Liver (tissue), 8 donors: ENCODE measurements at regions not wholly inside any gene's neighbourhood (a gene's known extent, or its start where the extent isn't known, plus 50 kb on each side); places are given as distances from the start of the nearest gene placed in this dataset.

Experiments used
- DNase-seq: peaks from one replicate; pipeline ENCODE4 v3.0.0-alpha.2; 2017; ENCODE audit warnings: low spot score
- H3K27ac ChIP-seq, 2 donors: one replicate each; pipeline ENCODE4 v1.7.0; 2013; ENCODE audit warnings: inconsistent platforms in 2 of 2, low read length in 2 of 2, control low read depth in 1 of 2, low read depth in 1 of 2, mild to moderate bottlenecking in 1 of 2
- H3K27me3 ChIP-seq, 4 donors: one replicate each; pipeline versions ENCODE4 v1.6.1 to v1.7.0; 2013; ENCODE audit warnings: low read length in 3 of 4, inconsistent platforms in 1 of 4, mild to moderate bottlenecking in 1 of 4, moderate library complexity in 1 of 4; ENCODE audit not compliant: control insufficient read depth in 4 of 4, insufficient read depth in 4 of 4
- H3K36me3 ChIP-seq, 4 donors: one replicate each; pipeline versions ENCODE4 v1.6.1 to v1.7.0; 2013; ENCODE audit warnings: low read length in 3 of 4, mild to moderate bottlenecking in 3 of 4, low read depth in 1 of 4, moderate library complexity in 1 of 4; ENCODE audit not compliant: control insufficient read depth in 4 of 4, insufficient read depth in 3 of 4
- H3K4me1 ChIP-seq, 4 donors: one replicate each; pipeline versions ENCODE4 v1.6.1 to v1.7.0; 2013; ENCODE audit warnings: low read length in 3 of 4, mild to moderate bottlenecking in 3 of 4, moderate library complexity in 1 of 4; ENCODE audit not compliant: control insufficient read depth in 4 of 4, insufficient read depth in 4 of 4
- H3K4me3 ChIP-seq, 3 donors: one replicate each; pipeline versions ENCODE4 v1.6.1 to v1.7.0; 2013; ENCODE audit warnings: low read length in 3 of 3, control low read depth in 1 of 3, low read depth in 1 of 3, mild to moderate bottlenecking in 1 of 3
- H3K9ac ChIP-seq, 2 donors: one replicate each; pipeline ENCODE4 v1.7.0; 2013; ENCODE audit warnings: low read length in 2 of 2, mild to moderate bottlenecking in 2 of 2, moderate library complexity in 2 of 2, control low read depth in 1 of 2, low read depth in 1 of 2
- H3K9me3 ChIP-seq, 4 donors: one replicate each; pipeline versions ENCODE4 v1.6.1 to v1.7.0; 2013; ENCODE audit warnings: low read length in 3 of 4; ENCODE audit not compliant: control insufficient read depth in 4 of 4
- ATF3 ChIP-seq: IDR thresholded peaks from 2 replicates; pipeline ENCODE4 v1.6.1; 2016; ENCODE audit warnings: antibody characterized with exemption
- CTCF ChIP-seq: fragments of 150-350 bp; IDR thresholded peaks from 2 replicates; pipeline ENCODE4 v1.5.1; 2017; ENCODE audit warnings: improper control_type of control experiment, low read depth, low read length; ENCODE audit not compliant: missing input control
- EGR1 ChIP-seq, 2 donors: IDR thresholded peaks; 2 replicates each; pipeline ENCODE4 v1.6.1; 2016 to 2018; ENCODE audit warnings: antibody characterized with exemption in 2 of 2, low read depth in 2 of 2
- FOXA1 ChIP-seq: IDR thresholded peaks from 2 replicates; pipeline ENCODE4 v1.6.1; 2016; ENCODE audit warnings: antibody characterized with exemption
- FOXA2 ChIP-seq: IDR thresholded peaks from 2 replicates; pipeline ENCODE4 v1.6.1; 2016; ENCODE audit warnings: antibody characterized with exemption
- GABPA ChIP-seq, 2 donors: IDR thresholded peaks in 1 of 2; conservative IDR thresholded peaks in 1 of 2; 2 replicates each; pipeline ENCODE4 v1.6.1; 2016; ENCODE audit warnings: antibody characterized with exemption in 2 of 2, mild to moderate bottlenecking in 1 of 2, moderate library complexity in 1 of 2
- HNF4A ChIP-seq, 2 donors: conservative IDR thresholded peaks; 2 replicates each; pipeline ENCODE4 v1.6.1; 2016; ENCODE audit warnings: antibody characterized with exemption in 2 of 2, mild to moderate bottlenecking in 2 of 2
- HNF4G ChIP-seq: IDR thresholded peaks from 2 replicates; pipeline ENCODE4 v1.6.1; 2016; ENCODE audit warnings: antibody characterized with exemption
- JUND ChIP-seq, 2 donors: IDR thresholded peaks; 2 replicates each; pipeline ENCODE4 v1.6.1; 2016; ENCODE audit warnings: antibody characterized with exemption in 2 of 2
- NR2F2 ChIP-seq: IDR thresholded peaks from 2 replicates; pipeline ENCODE4 v1.6.1; 2016; ENCODE audit warnings: antibody characterized with exemption
- RAD21 ChIP-seq, 2 donors: IDR thresholded peaks; 2 replicates each; pipeline ENCODE4 v1.6.1; 2016; ENCODE audit warnings: antibody characterized with exemption in 2 of 2, mild to moderate bottlenecking in 2 of 2
- RXRA ChIP-seq, 2 donors: IDR thresholded peaks; 2 replicates each; pipeline ENCODE4 v1.6.1; 2017 to 2018; ENCODE audit warnings: antibody characterized with exemption in 2 of 2, mild to moderate bottlenecking in 1 of 2
- SP1 ChIP-seq: IDR thresholded peaks from 2 replicates; pipeline ENCODE4 v1.6.1; 2018; ENCODE audit warnings: antibody characterized with exemption, mild to moderate bottlenecking
- TAF1 ChIP-seq: conservative IDR thresholded peaks from 2 replicates; pipeline ENCODE4 v1.6.1; 2016; ENCODE audit warnings: antibody characterized with exemption, mild to moderate bottlenecking
- ZBTB33 ChIP-seq: IDR thresholded peaks from 2 replicates; pipeline ENCODE4 v1.6.1; 2016; ENCODE audit warnings: antibody characterized with exemption
- WGBS: extraction: QIAGEN DNeasy Blood & Tissue Kit; methylation state at CpG from one replicate; pipeline ENCODE4 v1.1.7; 2013; 5-methylcytosine and 5-hydroxymethylcytosine counted together
- TF ChIP-seq, protein P1 (sequence below): IDR thresholded peaks from 2 replicates; pipeline ENCODE4 v1.6.1; 2016; ENCODE audit warnings: antibody characterized with exemption
- TF ChIP-seq, protein P2 (sequence below): IDR thresholded peaks from 2 replicates; pipeline ENCODE4 v1.6.1; 2016; ENCODE audit warnings: antibody characterized with exemption, mild to moderate bottlenecking
- donor health status: healthy.
- donor health status: healthy.
- donor health status: healthy.
- donor health status: healthy.
- donor health status: healthy.

- Histone ChIP-seq H3K27me3 (no peaks in the 10 kb centered on the region), H3K4me3 (no peak overlapping the region), H3K4me1 (no peaks in the 10 kb centered on the region), H3K36me3 (no peaks in the 10 kb centered on the region), H3K9ac (no peak overlapping the region), H3K9me3 (no peaks in the 10 kb centered on the region), H3K27ac (no peak overlapping the region)
- WGBS: 48% methylated on average over 2 of the region's 2 CpGs
- TF ChIP-seq EGR1 (IDR thresholded peaks at IDR 0.05; ENCODE audit: low read depth in 2 of 2) (no peak), SP1 (no peak), NR2F2 (no peak), RAD21 (IDR thresholded peaks at IDR 0.05) (no peak), JUND (IDR thresholded peaks at IDR 0.05) (no peak), GABPA (IDR thresholded peaks at IDR 0.05 in 1 of 2, conservative IDR thresholded peaks at IDR 0.05 in 1 of 2) (no peak), FOXA1 (no peak), RXRA (IDR thresholded peaks at IDR 0.05) (no peak), FOXA2 (no peak), HNF4G (no peak), CTCF (no peak), TAF1 (no peak), HNF4A (conservative IDR thresholded peaks at IDR 0.05) (no peak), ZBTB33 (no peak), ATF3 (no peak)
- TF ChIP-seq, protein P1, sequence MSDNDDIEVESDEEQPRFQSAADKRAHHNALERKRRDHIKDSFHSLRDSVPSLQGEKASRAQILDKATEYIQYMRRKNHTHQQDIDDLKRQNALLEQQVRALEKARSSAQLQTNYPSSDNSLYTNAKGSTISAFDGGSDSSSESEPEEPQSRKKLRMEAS: no peak
- TF ChIP-seq, protein P2, sequence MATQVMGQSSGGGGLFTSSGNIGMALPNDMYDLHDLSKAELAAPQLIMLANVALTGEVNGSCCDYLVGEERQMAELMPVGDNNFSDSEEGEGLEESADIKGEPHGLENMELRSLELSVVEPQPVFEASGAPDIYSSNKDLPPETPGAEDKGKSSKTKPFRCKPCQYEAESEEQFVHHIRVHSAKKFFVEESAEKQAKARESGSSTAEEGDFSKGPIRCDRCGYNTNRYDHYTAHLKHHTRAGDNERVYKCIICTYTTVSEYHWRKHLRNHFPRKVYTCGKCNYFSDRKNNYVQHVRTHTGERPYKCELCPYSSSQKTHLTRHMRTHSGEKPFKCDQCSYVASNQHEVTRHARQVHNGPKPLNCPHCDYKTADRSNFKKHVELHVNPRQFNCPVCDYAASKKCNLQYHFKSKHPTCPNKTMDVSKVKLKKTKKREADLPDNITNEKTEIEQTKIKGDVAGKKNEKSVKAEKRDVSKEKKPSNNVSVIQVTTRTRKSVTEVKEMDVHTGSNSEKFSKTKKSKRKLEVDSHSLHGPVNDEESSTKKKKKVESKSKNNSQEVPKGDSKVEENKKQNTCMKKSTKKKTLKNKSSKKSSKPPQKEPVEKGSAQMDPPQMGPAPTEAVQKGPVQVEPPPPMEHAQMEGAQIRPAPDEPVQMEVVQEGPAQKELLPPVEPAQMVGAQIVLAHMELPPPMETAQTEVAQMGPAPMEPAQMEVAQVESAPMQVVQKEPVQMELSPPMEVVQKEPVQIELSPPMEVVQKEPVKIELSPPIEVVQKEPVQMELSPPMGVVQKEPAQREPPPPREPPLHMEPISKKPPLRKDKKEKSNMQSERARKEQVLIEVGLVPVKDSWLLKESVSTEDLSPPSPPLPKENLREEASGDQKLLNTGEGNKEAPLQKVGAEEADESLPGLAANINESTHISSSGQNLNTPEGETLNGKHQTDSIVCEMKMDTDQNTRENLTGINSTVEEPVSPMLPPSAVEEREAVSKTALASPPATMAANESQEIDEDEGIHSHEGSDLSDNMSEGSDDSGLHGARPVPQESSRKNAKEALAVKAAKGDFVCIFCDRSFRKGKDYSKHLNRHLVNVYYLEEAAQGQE: no peak
- no peak for DNase-seq
Observed at GRCh38 chr11:28939381-28939780, 831.2 kb downstream of the METTL15 start.

DNA sequence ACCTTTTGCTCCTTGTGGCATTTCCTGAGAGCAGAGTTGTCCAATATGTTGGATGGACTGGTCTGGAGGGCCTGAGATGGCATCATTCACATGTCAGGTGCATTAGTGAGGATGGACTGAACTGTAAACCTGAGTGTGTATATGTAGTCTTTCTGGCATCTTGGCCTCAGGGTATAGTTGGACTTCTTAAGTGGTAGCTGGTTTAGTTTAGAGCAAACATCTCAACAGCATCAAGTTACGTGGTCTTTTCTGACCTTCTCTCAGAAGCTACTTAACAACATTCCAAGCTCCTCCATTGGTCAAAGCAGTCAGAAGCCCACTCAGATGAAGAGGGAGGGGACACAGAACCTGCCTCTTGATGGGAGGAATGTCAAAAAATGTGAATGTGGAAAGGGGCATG lies 829.9 kb downstream of the METTL15 start:
- H3K9me3 ChIP-seq: no peaks in the 10 kb centered on the region
- no peaks in the 10 kb centered on the region for H3K36me3 ChIP-seq
- no peak overlapping the region for H3K4me3 ChIP-seq
- H3K4me1 ChIP-seq: no peaks in the 10 kb centered on the region
- no peak overlapping the region for H3K9ac ChIP-seq
- 81% methylated on average over 1 of the region's 1 CpG for WGBS
- no peak overlapping the region for H3K27ac ChIP-seq
- no peak for DNase-seq
- TF ChIP-seq CTCF: no peak
- TF ChIP-seq, protein P2: no peak
- TF ChIP-seq JUND (IDR thresholded peaks at IDR 0.05): no peak
- TF ChIP-seq HNF4G: no peak
- no peak for TF ChIP-seq SP1
- no peak for TF ChIP-seq GABPA (IDR thresholded peaks at IDR 0.05 in 1 of 2, conservative IDR thresholded peaks at IDR 0.05 in 1 of 2)
- no peaks in the 10 kb centered on the region for H3K27me3 ChIP-seq
